Activated B cell treated with CpG ODN at 0.5 μM for 24 hours (primary cell): ENCODE measurements at regions not wholly inside any gene's neighbourhood (a gene's known extent, or its start where the extent isn't known, plus 50 kb on each side); places are given as distances from the start of the nearest gene placed in this dataset.

Experiments
- ATAC-seq: fragments of 200-7000 bp; cut with Tn5 transposase; one replicate; pipeline ENCODE4 v1.10.0; 2021; ENCODE audit warnings: low read depth, mild to moderate bottlenecking, moderate library complexity
- CTCF ChIA-PET: fragments of 350-600 bp; sonication (Branson Sonifier 250); formaldehyde crosslinking; loops from one replicate; lab custom pipeline; 2021; ENCODE audit warnings: antibody characterized with exemption; lab: Charles Lee
- POLR2A ChIA-PET: fragments of 350-600 bp; sonication (Branson Sonifier 250); formaldehyde crosslinking; loops from one replicate; lab custom pipeline; 2021; ENCODE audit warnings: antibody characterized with exemption; lab: Charles Lee
- DNase-seq: peaks from one replicate; pipeline ENCODE4 v3.0.0; 2022
- H3K27ac Mint-ChIP-seq: one replicate; pipeline ENCODE4 v1.8.0; 2020; ENCODE audit warnings: mixed read lengths
- H3K27me3 Mint-ChIP-seq: one replicate; pipeline ENCODE4 v1.8.0; 2021; ENCODE audit warnings: mixed read lengths
- H3K36me3 Mint-ChIP-seq: one replicate; pipeline ENCODE4 v1.8.0; 2021; ENCODE audit warnings: low read depth, mixed read lengths
- H3K4me1 Mint-ChIP-seq: one replicate; pipeline ENCODE4 v1.8.0; 2021; ENCODE audit warnings: mixed read lengths
- H3K4me3 Mint-ChIP-seq: one replicate; pipeline ENCODE4 v1.8.0; 2020; ENCODE audit warnings: mild to moderate bottlenecking, mixed read lengths
- H3K9me3 Mint-ChIP-seq: one replicate; pipeline ENCODE4 v1.8.0; 2020; ENCODE audit warnings: mixed read lengths
- intact Hi-C: fragments of 100-400 bp; cut with micrococcal nuclease; formaldehyde crosslinking; loops from one replicate; pipeline ENCODE4 v1.15.1; 2024
- TF ChIP-seq, protein P1 (sequence below): fragments of 200-600 bp; IDR thresholded peaks from one replicate; pipeline ENCODE4 v1.8.0; 2022; ENCODE audit warnings: antibody characterized with exemption, mild to moderate bottlenecking

DNA sequence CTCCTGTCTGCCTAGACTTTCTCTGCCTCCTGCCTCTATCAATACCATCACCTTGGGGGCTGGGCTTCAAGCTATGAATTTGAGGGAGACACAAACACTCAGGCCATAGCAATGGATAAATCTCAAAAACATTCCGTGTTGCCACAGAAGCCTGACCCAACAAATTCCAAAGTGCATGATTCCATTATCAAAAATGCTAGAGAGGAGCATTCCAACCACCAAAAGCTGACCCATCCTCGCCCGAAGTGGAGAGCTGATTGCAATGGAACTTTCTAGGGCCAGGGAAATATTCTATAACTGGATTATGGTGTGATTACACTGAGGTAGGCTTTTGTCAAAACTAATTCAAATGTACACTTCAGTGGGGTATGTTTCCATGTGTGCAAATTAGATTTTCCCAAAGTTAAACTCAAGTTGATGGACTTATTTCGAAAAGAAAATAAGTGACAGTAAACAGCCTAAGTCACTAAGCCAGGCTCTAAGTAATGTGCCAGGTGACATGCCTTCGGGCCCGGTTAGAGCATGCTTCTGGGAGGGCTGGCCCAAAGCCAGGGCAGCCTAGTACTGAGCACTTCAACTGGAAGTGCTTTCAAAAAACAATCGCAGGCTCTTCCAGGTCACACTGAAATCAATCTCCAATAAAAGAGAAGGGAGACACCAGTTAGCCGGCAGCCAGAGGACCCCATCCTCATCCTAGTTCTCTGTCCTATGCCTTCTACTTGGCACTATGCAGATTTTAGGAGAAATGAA is 142.3 kb downstream of the TBXT start:
- no peaks in the 10 kb centered on the region for H3K27me3 Mint-ChIP-seq
- intact Hi-C loops = no loop called here
- no peaks in the 10 kb centered on the region for H3K36me3 Mint-ChIP-seq
- POLR2A ChIA-PET = no interaction called here
- CTCF ChIA-PET = no interaction called here
- H3K27ac Mint-ChIP-seq = no peak overlapping the region
- no peak for ATAC-seq
- H3K4me1 Mint-ChIP-seq = no peaks in the 10 kb centered on the region
- H3K9me3 Mint-ChIP-seq = peaks cover 5% of the 10 kb centered on the region
- no peak for DNase-seq
- no peak overlapping the region for H3K4me3 Mint-ChIP-seq
- TF ChIP-seq, protein P1, sequence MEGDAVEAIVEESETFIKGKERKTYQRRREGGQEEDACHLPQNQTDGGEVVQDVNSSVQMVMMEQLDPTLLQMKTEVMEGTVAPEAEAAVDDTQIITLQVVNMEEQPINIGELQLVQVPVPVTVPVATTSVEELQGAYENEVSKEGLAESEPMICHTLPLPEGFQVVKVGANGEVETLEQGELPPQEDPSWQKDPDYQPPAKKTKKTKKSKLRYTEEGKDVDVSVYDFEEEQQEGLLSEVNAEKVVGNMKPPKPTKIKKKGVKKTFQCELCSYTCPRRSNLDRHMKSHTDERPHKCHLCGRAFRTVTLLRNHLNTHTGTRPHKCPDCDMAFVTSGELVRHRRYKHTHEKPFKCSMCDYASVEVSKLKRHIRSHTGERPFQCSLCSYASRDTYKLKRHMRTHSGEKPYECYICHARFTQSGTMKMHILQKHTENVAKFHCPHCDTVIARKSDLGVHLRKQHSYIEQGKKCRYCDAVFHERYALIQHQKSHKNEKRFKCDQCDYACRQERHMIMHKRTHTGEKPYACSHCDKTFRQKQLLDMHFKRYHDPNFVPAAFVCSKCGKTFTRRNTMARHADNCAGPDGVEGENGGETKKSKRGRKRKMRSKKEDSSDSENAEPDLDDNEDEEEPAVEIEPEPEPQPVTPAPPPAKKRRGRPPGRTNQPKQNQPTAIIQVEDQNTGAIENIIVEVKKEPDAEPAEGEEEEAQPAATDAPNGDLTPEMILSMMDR = no peak

DNA sequence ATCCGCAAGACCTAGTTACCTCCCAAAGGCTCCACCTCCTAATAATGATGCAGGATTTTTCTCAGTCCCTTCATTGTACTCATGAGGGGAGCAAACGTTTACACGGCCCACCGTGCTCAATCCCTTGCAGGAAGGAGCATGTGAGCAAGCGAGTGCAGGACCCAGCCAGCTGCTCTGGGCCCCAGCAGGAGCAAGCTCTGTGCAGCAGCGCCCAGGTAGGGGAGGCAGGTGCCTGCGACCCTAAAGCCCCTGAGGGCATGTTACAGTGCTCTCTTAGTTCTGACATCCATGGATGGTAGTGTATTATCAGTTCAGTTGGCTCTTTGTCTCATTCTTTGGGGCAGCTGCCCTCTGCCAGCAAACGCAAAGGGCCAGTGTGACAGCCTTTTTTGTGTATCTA is 143.4 kb downstream of the TBXT start:
- Mint-ChIP-seq H3K27ac (no peak overlapping the region), H3K36me3 (no peaks in the 10 kb centered on the region), H3K4me1 (no peaks in the 10 kb centered on the region), H3K9me3 (peaks cover 8% of the 10 kb centered on the region), H3K27me3 (peaks cover 1% of the 10 kb centered on the region), H3K4me3 (no peak overlapping the region)
- intact Hi-C loops = no loop called here
- ChIA-PET CTCF (no interaction called here), POLR2A (no interaction called here)
- no peak for DNase-seq
- TF ChIP-seq, protein P1 = no peak
- ATAC-seq = no peak

DNA sequence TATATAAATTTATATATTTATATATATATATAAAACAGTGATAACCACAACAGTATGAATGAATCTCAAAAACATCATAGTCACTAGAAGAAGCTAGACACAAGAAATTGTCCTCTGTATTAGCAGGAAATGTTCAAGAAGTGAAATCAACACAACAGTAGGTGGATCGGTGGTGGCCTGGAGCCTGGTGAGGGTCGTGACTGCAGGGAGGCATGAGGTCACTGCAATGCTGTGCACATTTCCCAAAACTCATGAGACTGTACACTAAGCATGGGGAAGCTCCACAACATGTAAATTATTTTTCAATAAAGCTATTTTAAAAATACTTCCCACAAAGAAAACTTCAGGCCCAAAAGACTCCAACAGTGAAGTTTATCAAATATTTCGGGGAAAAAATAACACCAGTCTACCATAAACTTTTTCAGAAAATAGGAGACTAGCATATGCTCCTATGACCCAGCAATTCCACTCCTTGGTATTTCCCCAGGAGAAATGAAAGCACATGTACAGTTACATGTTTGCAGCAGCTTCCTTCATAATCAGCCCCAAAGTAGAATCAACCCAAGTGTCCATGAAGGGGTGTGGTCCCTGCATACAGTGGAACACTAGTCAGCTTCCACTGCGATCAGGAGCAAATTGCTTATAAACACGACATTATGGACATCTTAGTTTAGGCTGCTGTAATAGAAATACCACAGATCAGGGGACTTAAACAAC is 144.2 kb downstream of the TBXT start:
- no peak overlapping the region for H3K27ac Mint-ChIP-seq

DNA sequence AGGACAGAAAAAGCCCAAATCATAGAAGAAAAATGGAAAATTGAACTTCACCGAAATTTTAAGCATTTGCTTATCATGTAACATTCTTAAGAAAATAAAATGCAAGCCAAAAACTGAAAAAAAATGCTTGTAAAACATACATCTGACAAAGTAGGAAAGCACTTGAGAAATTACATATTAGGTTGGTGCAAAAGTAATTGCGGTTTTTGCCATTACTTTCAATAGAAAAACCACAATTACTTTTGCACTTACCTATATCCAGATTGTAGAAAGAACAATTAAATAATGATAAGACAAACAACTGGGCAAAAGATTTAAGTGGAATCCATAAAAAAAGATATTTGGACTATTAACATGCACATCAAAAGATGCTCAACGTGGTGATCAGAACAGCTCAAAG is 146.2 kb downstream of the TBXT start:
- DNase-seq (no peak), ATAC-seq (no peak)
- POLR2A ChIA-PET = no interaction called here
- Mint-ChIP-seq H3K36me3 (no peaks in the 10 kb centered on the region), H3K4me1 (no peaks in the 10 kb centered on the region), H3K27me3 (peaks cover 1% of the 10 kb centered on the region), H3K27ac (no peak overlapping the region), H3K9me3 (peaks cover 16% of the 10 kb centered on the region), H3K4me3 (no peak overlapping the region)
- TF ChIP-seq, protein P1 = no peak
- intact Hi-C loops = no loop called here
- CTCF ChIA-PET = no interaction called here

More for the DNA sequence above, 144.2 kb downstream of the TBXT start:
- no peaks in the 10 kb centered on the region for H3K4me1 Mint-ChIP-seq
- no peaks in the 10 kb centered on the region for H3K36me3 Mint-ChIP-seq
- intact Hi-C loops = no loop called here
- H3K4me3 Mint-ChIP-seq = no peak overlapping the region
- ChIA-PET POLR2A (no interaction called here), CTCF (no interaction called here)
- peaks cover 8% of the 10 kb centered on the region for H3K9me3 Mint-ChIP-seq
- DNase-seq (no peak), ATAC-seq (no peak)
- peaks cover 1% of the 10 kb centered on the region for H3K27me3 Mint-ChIP-seq
- TF ChIP-seq, protein P1 = no peak

DNA sequence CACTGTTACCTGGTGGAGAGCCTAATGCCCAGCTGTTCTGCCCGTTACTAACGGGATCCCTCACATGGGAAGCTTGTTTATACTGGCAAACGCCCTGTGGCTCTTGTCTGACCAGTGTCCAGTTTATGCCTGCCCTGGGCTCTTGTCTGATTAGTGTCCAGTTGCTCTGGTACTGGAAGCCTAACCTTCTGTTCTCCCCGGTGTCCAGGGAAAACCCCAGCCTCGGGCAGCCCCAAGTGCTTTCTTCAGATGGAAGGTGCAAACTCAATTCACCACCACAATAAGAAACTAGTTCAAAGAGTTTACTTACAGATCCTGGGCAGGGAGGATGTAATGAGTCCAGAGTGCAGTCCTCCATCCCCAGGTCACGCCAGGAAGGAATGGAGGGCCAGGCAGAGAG is 148.4 kb downstream of the TBXT start:
- no peak overlapping the region for H3K27ac Mint-ChIP-seq
- H3K4me3 Mint-ChIP-seq = no peak overlapping the region
- DNase-seq = no peak
- TF ChIP-seq, protein P1 = no peak
- CTCF ChIA-PET = no interaction called here
- H3K36me3 Mint-ChIP-seq = no peaks in the 10 kb centered on the region
- no peaks in the 10 kb centered on the region for H3K4me1 Mint-ChIP-seq
- POLR2A ChIA-PET = no interaction called here
- intact Hi-C loops = no loop called here
- peaks cover 19% of the 10 kb centered on the region for H3K9me3 Mint-ChIP-seq
- H3K27me3 Mint-ChIP-seq = peaks cover 1% of the 10 kb centered on the region
- ATAC-seq = no peak
